ENCODE measurements at regions not wholly inside any gene's neighbourhood (a gene's known extent, or its start where the extent isn't known, plus 50 kb on each side); places are given as distances from the start of the nearest gene placed in this dataset.

DNA sequence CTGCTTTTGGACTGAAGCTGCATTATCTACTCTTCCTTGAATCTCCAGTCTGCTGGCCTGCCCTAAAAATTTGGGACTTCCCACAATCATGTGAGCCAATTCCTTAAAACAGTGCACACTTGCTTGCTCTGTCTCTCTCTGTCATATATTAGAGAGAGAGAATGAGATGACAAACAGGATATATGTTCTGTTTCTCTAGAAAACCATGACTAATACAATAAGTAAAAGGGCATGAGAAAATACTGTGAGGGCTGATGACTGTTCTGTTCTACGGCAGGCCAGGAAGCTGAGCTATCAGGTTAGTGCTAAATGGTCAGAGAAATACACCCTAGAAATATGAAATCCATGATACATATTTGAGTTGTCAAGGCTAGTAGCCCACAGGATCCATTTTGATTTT is 1896.8 kb upstream of the CELF4 start:
- no peak for ATAC-seq (ENCODE audit: low FRiP score in 2 of 2)
- no peak for TF ChIP-seq POLR2AphosphoS5 (IDR thresholded peaks at IDR 0.05)
- no peak for TF ChIP-seq POLR2A (IDR thresholded peaks at IDR 0.05)
- no peak for TF ChIP-seq CTCF (IDR thresholded peaks at IDR 0.05)
- no peak for TF ChIP-seq EP300 (IDR thresholded peaks at IDR 0.05)
- Histone ChIP-seq H3K4me3 (no peak overlapping the region), H3K4me1 (no peaks in the 10 kb centered on the region), H3K9me3 (no peaks in the 10 kb centered on the region), H3K27ac (no peak overlapping the region), H3K27me3 (no peaks in the 10 kb centered on the region), H3K36me3 (no peaks in the 10 kb centered on the region)
- WGBS, 2 donors: 77 to 96% methylated on average over 1 of the region's 1 CpG
- DNase-seq: no peak

GRCh38 chr18:39460136-39460535 is 1894.5 kb upstream of the CELF4 start:
- H3K36me3 ChIP-seq: no peaks in the 10 kb centered on the region
- H3K27me3 ChIP-seq: no peaks in the 10 kb centered on the region
- no peaks in the 10 kb centered on the region for H3K9me3 ChIP-seq
- ATAC-seq (ENCODE audit: low FRiP score in 2 of 2): no peak
- H3K27ac ChIP-seq: no peak overlapping the region
- TF ChIP-seq POLR2A (IDR thresholded peaks at IDR 0.05) (no peak), POLR2AphosphoS5 (IDR thresholded peaks at IDR 0.05) (no peak), CTCF (IDR thresholded peaks at IDR 0.05) (no peak), EP300 (IDR thresholded peaks at IDR 0.05) (no peak)
- DNase-seq: no peak
- no peak overlapping the region for H3K4me3 ChIP-seq
- no peaks in the 10 kb centered on the region for H3K4me1 ChIP-seq

GRCh38 chr18:39455285-39455684 is 1889.7 kb upstream of the CELF4 start:
- no peak for TF ChIP-seq EP300 (IDR thresholded peaks at IDR 0.05)
- TF ChIP-seq CTCF (IDR thresholded peaks at IDR 0.05): no peak
- no peak for TF ChIP-seq POLR2A (IDR thresholded peaks at IDR 0.05)
- no peak for TF ChIP-seq POLR2AphosphoS5 (IDR thresholded peaks at IDR 0.05)
- DNase-seq (peak in 1 of 2 donors; percentile 22), ATAC-seq (ENCODE audit: low FRiP score in 2 of 2) (peak in 1 of 2 donors; percentile 29)
- Histone ChIP-seq H3K27me3 (no peaks in the 10 kb centered on the region), H3K4me1 (peaks cover 0 to 8% (median 4%) of the 10 kb centered on the region in 4 donors), H3K9me3 (no peaks in the 10 kb centered on the region), H3K4me3 (no peak overlapping the region), H3K27ac (no peak overlapping the region), H3K36me3 (no peaks in the 10 kb centered on the region)

- Histone ChIP-seq H3K27me3 (no peaks in the 10 kb centered on the region), H3K36me3 (no peaks in the 10 kb centered on the region), H3K4me3 (no peak overlapping the region), H3K4me1 (peaks cover 0 to 8% (median 4%) of the 10 kb centered on the region in 4 donors), H3K27ac (no peak overlapping the region), H3K9me3 (no peaks in the 10 kb centered on the region)
- TF ChIP-seq POLR2A (IDR thresholded peaks at IDR 0.05): no peak
- TF ChIP-seq EP300 (IDR thresholded peaks at IDR 0.05): no peak
- no peak for TF ChIP-seq CTCF (IDR thresholded peaks at IDR 0.05)
- no peak for TF ChIP-seq POLR2AphosphoS5 (IDR thresholded peaks at IDR 0.05)
- no peak for ATAC-seq (ENCODE audit: low FRiP score in 2 of 2)
- 65 to 74% methylated on average over 1 of the region's 1 CpG for WGBS, 2 donors
- DNase-seq: no peak
These were observed 1889.3 kb upstream of the CELF4 start for GRCh38 chr18:39454866-39455265.

- no peaks in the 10 kb centered on the region for H3K27me3 ChIP-seq
- H3K36me3 ChIP-seq: no peaks in the 10 kb centered on the region
- peak overlapping the region in 1 of 4 donors; percentile 6 for H3K27ac ChIP-seq
- peak in 1 of 2 donors; percentile 60 for ATAC-seq (ENCODE audit: low FRiP score in 2 of 2)
- no peaks in the 10 kb centered on the region for H3K9me3 ChIP-seq
- DNase-seq: no peak
- peak overlapping the region in 2 of 4 donors; percentile 17 to 24 for H3K4me3 ChIP-seq
- peaks cover 0 to 8% (median 4%) of the 10 kb centered on the region in 4 donors for H3K4me1 ChIP-seq
- TF ChIP-seq CTCF (IDR thresholded peaks at IDR 0.05): no peak
- no peak for TF ChIP-seq POLR2AphosphoS5 (IDR thresholded peaks at IDR 0.05)
- no peak for TF ChIP-seq POLR2A (IDR thresholded peaks at IDR 0.05)
- no peak for TF ChIP-seq EP300 (IDR thresholded peaks at IDR 0.05)
- WGBS, 2 donors: 3 to 4% methylated on average over 2 of the region's 2 CpGs
These were observed 1888.3 kb upstream of the CELF4 start for GRCh38 chr18:39453882-39454281.
